DMS153 treated with DMSO at 0.1 percent for 48 hours (cell line): ENCODE measurements at regions not wholly inside any gene's neighbourhood (a gene's known extent, or its start where the extent isn't known, plus 50 kb on each side); places are given as distances from the start of the nearest gene placed in this dataset.
A peak's percentile ranks its signal among the peaks of the same experiment; 100 is the strongest.

Source experiments
- DNase-seq: peaks from one replicate; lab custom pipeline; 2025; ENCODE audit not compliant: unreplicated experiment; lab: John Stamatoyannopoulos, UW

GRCh38 chr2:122831649-122832048, 1076.2 kb downstream of the TSN start:
- peak; percentile 18 for DNase-seq

GRCh38 chr2:122843503-122843902, 1088.1 kb downstream of the TSN start:
- no peak for DNase-seq

GRCh38 chr2:122851161-122851560, 1095.7 kb downstream of the TSN start:
- DNase-seq: no peak

- DNase-seq: no peak
Observed at GRCh38 chr2:122851972-122852531, 1096.6 kb downstream of the TSN start.

- DNase-seq: no peak
Observed at GRCh38 chr2:122856696-122857095, 1101.2 kb downstream of the TSN start.

GRCh38 chr2:122858075-122858702, 1102.7 kb downstream of the TSN start:
- no peak for DNase-seq

- no peak for DNase-seq
Observed at GRCh38 chr2:122858813-122859212, 1103.4 kb downstream of the TSN start.

DNA sequence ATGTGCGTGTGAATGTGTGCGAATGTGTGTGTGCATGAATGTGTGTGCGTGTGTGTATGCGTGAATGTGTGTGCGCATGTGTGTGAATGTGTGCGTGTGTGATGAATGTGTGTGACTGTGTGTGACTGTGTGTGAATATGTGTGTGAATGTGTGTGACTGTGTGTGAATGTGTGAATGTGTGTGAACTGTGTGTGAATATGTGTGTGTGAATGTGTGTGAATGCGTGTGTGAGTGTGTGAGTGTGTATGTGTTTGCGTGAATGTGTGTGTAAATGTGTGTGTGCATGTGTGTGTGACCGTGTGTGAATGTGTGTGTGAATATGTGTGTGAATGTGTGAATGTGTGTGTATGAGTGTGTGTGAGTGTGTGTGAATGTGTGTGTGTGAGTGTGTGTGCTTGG, 1103.8 kb downstream of the TSN start:
- no peak for DNase-seq

DNA sequence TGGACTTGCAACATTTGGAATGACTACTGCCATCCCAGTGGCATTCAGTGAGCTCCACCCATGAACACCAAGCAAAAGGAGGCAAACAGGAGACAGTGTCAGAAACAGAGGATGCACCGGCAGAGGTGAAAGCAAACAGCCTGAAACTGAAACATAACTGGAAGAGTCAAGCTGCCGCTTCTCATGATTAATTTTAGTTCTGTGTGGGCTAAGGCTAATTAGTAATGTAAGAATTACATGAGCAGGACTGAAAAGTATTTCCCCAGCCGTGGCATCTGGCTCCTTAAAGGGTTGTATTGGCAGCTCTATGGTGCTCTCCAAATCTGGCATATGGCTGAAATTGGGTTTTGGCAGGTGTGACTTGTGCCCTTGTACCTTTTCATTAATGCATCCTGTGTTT, 1108.1 kb downstream of the TSN start:
- no peak for DNase-seq

- no peak for DNase-seq
Observed at GRCh38 chr2:122864728-122865127, 1109.3 kb downstream of the TSN start.

DNA sequence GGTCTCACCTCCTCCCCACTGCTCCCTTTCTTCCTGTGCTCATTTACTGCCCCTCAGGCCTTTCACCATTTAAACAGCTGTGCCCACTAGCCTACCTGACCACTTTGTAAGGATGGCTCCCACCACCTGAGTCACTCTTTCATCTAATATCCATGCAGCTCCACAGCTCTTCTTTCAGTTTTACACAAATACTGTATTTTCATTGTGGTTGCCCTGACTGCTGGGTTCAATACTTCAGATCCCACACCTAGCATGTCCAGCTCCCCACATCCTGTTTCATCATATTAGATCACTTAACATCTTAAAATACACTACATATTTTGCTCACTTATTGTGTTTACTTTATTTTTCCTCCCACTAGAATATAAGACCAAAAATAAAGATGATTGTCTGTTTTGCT, 1110.6 kb downstream of the TSN start:
- DNase-seq: no peak

DNA sequence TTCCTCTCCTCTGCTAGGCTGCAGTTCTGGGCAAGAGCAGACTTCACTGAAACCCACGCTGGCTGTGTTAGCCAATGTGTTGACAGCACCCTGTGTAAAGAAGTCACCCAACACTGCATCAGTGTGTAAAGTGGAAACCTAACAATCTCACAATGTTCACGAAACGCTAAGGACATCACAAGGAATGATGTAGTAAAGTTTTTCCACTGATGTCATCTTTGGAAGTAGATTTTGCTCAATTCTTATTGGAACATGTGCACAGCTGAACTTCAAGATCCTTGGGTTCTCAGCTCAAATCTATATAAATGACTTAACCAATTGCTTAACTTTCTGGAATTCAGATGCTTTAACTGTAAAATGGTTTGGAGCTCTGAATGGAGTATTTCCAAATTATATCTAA, 1112.5 kb downstream of the TSN start:
- DNase-seq: no peak

- DNase-seq: no peak
Observed at GRCh38 chr2:122868646-122869275, 1113.3 kb downstream of the TSN start.

GRCh38 chr2:122873951-122874350, 1118.5 kb downstream of the TSN start:
- no peak for DNase-seq

DNA sequence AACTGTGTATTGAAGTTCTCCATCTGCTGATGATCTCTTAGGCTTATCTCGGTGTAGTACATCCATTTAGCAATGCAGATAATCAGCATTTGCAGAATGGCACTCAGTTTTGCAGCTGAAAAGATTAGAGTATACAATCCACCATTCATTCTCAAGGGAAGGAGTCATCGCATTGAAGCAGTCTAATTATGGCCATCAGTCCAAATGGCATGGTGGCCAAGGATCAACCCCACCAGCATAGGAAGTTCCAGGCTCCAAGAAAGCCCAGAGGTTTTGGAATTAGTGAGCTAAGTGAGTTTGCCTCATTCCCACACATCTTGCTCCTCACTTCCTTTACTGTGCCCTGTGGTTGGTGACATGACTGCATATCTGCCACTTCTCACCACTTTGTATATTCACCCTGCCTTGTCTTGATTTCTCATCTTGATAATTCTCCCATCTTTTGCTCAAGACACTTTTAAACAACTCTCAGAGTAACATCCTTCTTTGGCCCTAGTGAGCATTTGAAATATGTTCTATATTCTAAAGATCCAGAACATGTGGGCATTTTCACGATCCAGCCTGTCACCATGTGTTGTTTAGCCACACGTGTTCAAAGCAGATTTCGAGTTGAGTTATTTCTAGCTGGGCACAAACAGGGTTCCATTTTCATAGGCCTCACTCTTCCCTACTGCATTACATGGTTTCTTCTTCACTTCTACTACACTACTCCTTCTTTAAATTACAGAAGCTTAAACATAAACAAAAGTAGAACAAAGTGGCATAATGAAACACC, 1119.8 kb downstream of the TSN start:
- DNase-seq: no peak

DNA sequence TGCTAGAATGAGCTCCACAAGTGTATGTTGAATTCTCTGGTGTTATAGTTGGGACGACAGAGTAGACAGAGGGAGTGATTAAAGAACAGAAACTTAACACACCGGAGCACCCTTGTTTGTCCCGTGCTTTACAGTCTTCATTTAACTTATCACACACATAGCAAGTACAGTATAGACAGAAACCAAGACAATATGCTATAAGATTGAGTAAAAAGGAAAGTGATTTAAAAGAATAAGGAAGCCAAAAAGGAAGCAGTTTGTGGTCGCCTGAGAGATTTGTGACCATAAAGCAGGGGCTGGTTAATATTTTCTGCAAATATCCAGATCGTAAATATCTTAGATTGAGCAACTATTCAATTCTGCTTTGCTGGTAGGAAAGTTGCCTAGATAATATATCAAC, 1128.4 kb downstream of the TSN start:
- DNase-seq: no peak

DNA sequence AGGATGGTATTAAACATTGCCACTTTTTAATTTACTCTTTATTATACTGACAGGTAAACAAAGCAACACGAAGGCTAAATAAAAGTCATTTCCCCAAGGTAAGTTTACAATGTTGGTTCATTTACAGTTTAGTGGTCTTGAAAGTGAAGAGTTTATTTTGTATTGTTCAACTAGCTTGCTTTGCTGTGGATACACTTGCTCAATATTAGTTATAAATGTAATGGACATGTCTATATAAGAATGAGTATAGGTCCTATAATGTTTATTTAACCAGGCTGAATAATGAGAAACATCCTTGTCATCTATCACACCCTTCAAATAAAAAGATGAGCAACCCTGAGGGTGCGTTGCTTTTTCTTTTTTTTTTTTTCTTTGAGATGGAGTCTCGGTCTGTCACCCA, 1129.4 kb downstream of the TSN start:
- DNase-seq: no peak

DNA sequence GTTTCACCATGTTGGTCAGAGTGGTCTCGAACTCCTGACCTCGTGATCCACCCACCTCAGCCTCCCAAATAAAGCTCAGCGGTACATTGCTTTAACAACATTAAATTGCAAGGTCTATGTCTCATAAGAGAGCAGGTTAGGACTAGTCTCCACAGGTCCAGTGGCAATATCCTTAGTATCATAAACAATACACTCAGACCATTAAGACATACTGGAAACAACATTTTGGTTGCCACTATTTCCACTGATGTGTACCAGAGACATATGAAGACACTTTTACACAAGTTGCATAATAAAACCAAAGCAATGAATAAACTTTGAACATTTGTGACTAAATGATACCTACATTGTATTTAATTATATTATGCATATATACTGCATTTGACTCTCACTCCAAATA, 1130.0 kb downstream of the TSN start:
- no peak for DNase-seq

- DNase-seq: peak; percentile 27
Observed at GRCh38 chr2:122886479-122887145, 1131.2 kb downstream of the TSN start.

GRCh38 chr2:122899614-122900013, 1125.5 kb upstream of the CNTNAP5 start:
- DNase-seq: no peak

- DNase-seq: no peak
Observed at GRCh38 chr2:122905431-122905830, 1119.7 kb upstream of the CNTNAP5 start.
